Spinal cord (tissue), 9 donors: ENCODE measurements at regions not wholly inside any gene's neighbourhood (a gene's known extent, or its start where the extent isn't known, plus 50 kb on each side); places are given as distances from the start of the nearest gene placed in this dataset.

Experiments
- DNase-seq, 6 donors: peaks; one replicate each; pipeline versions ENCODE4 v3.0.0 to v3.0.0-alpha.2; 2013 to 2015; ENCODE audit warnings: low spot score in 6 of 6, low read depth in 4 of 6
- H3K27ac ChIP-seq: one replicate; pipeline ENCODE4 v1.5.1; 2013; ENCODE audit warnings: low read depth, low read length, control low read depth
- H3K27me3 ChIP-seq: one replicate; pipeline ENCODE4 v1.6.1; 2013; ENCODE audit warnings: low read length; ENCODE audit not compliant: control insufficient read depth, insufficient read depth
- H3K36me3 ChIP-seq: one replicate; pipeline ENCODE4 v1.6.1; 2013; ENCODE audit warnings: low read length; ENCODE audit not compliant: control insufficient read depth, insufficient read depth
- H3K4me1 ChIP-seq: one replicate; pipeline ENCODE4 v1.6.1; 2013; ENCODE audit warnings: low read length; ENCODE audit not compliant: control insufficient read depth, insufficient read depth
- H3K4me3 ChIP-seq: one replicate; pipeline ENCODE4 v1.5.1; 2013; ENCODE audit warnings: low read depth, low read length, control low read depth
- H3K9me3 ChIP-seq: one replicate; pipeline ENCODE4 v1.6.1; 2013; ENCODE audit warnings: low read length; ENCODE audit not compliant: control insufficient read depth, insufficient read depth
- WGBS: methylation state at CpG from one replicate; pipeline ENCODE4 v1.1.5; 2013; ENCODE audit warnings: missing lambda C conversion rate; ENCODE audit not compliant: insufficient coverage; 5-methylcytosine and 5-hydroxymethylcytosine counted together
- donor health status: healthy.

GRCh38 chr13:22538400-22538799 is 642.4 kb upstream of the SGCG start:
- Histone ChIP-seq H3K9me3 (peaks cover 2% of the 10 kb centered on the region), H3K27me3 (no peaks in the 10 kb centered on the region), H3K36me3 (no peaks in the 10 kb centered on the region), H3K27ac (no peak overlapping the region), H3K4me3 (no peak overlapping the region), H3K4me1 (no peaks in the 10 kb centered on the region)
- no peak for DNase-seq
- WGBS, result no CpG with 5 or more reads among the region's 5 CpGs

- no peak for DNase-seq
- Histone ChIP-seq H3K4me3 (no peak overlapping the region), H3K4me1 (no peaks in the 10 kb centered on the region), H3K27ac (no peak overlapping the region), H3K9me3 (no peaks in the 10 kb centered on the region), H3K36me3 (no peaks in the 10 kb centered on the region), H3K27me3 (no peaks in the 10 kb centered on the region)
- WGBS, result no CpG with 5 or more reads among the region's 2 CpGs
These were observed 631.7 kb upstream of the SGCG start for GRCh38 chr13:22549126-22549525.

GRCh38 chr13:22561581-22561980 is 619.2 kb upstream of the SGCG start:
- Histone ChIP-seq H3K4me1 (no peaks in the 10 kb centered on the region), H3K27ac (no peak overlapping the region), H3K36me3 (no peaks in the 10 kb centered on the region), H3K4me3 (no peak overlapping the region), H3K27me3 (no peaks in the 10 kb centered on the region), H3K9me3 (no peaks in the 10 kb centered on the region)
- DNase-seq, result peak in 1 of 6 donors; percentile 3

GRCh38 chr13:22562116-22562515 is 618.7 kb upstream of the SGCG start:
- H3K36me3 ChIP-seq, result no peaks in the 10 kb centered on the region
- WGBS, result no CpG with 5 or more reads among the region's 1 CpG
- no peak overlapping the region for H3K4me3 ChIP-seq
- no peaks in the 10 kb centered on the region for H3K9me3 ChIP-seq
- no peak for DNase-seq
- H3K27ac ChIP-seq, result no peak overlapping the region
- no peaks in the 10 kb centered on the region for H3K4me1 ChIP-seq
- H3K27me3 ChIP-seq, result no peaks in the 10 kb centered on the region

GRCh38 chr13:22563272-22563671 is 617.5 kb upstream of the SGCG start:
- no peaks in the 10 kb centered on the region for H3K27me3 ChIP-seq
- H3K27ac ChIP-seq, result no peak overlapping the region
- no peaks in the 10 kb centered on the region for H3K36me3 ChIP-seq

GRCh38 chr13:22569811-22570210 is 611.0 kb upstream of the SGCG start:
- no peak overlapping the region for H3K27ac ChIP-seq
- H3K36me3 ChIP-seq, result no peaks in the 10 kb centered on the region
- no peaks in the 10 kb centered on the region for H3K4me1 ChIP-seq
- H3K9me3 ChIP-seq, result no peaks in the 10 kb centered on the region
- no peaks in the 10 kb centered on the region for H3K27me3 ChIP-seq
- no peak overlapping the region for H3K4me3 ChIP-seq
- WGBS, result no CpG with 5 or more reads among the region's 2 CpGs
- peak in 2 of 6 donors; percentile 16 to 34 for DNase-seq

More at GRCh38 chr13:22563272-22563671, 617.5 kb upstream of the SGCG start:
- Histone ChIP-seq H3K4me1 (no peaks in the 10 kb centered on the region), H3K9me3 (no peaks in the 10 kb centered on the region), H3K4me3 (no peak overlapping the region)
- DNase-seq, result no peak

- DNase-seq, result no peak
- H3K9me3 ChIP-seq, result peaks cover 1% of the 10 kb centered on the region
- H3K4me3 ChIP-seq, result no peak overlapping the region
- H3K36me3 ChIP-seq, result no peaks in the 10 kb centered on the region
- H3K4me1 ChIP-seq, result no peaks in the 10 kb centered on the region
- no peaks in the 10 kb centered on the region for H3K27me3 ChIP-seq
- no peak overlapping the region for H3K27ac ChIP-seq
- WGBS, result 60% methylated on average over 4 of the region's 4 CpGs
These were observed 590.9 kb upstream of the SGCG start for GRCh38 chr13:22589880-22590279.

GRCh38 chr13:22592515-22592914 is 588.3 kb upstream of the SGCG start:
- H3K9me3 ChIP-seq, result no peaks in the 10 kb centered on the region
- DNase-seq, result no peak
- H3K4me1 ChIP-seq, result no peaks in the 10 kb centered on the region
- H3K4me3 ChIP-seq, result no peak overlapping the region
- no peak overlapping the region for H3K27ac ChIP-seq
- H3K27me3 ChIP-seq, result no peaks in the 10 kb centered on the region
- no peaks in the 10 kb centered on the region for H3K36me3 ChIP-seq

- Histone ChIP-seq H3K4me1 (no peaks in the 10 kb centered on the region), H3K27me3 (no peaks in the 10 kb centered on the region), H3K27ac (no peak overlapping the region), H3K36me3 (no peaks in the 10 kb centered on the region), H3K4me3 (no peak overlapping the region), H3K9me3 (no peaks in the 10 kb centered on the region)
- DNase-seq, result peak in 2 of 6 donors; percentile 1 to 9
- WGBS, result 44% methylated on average over 8 of the region's 10 CpGs
These were observed 586.7 kb upstream of the SGCG start for GRCh38 chr13:22594041-22594440.

GRCh38 chr13:22596171-22596863 is 584.5 kb upstream of the SGCG start:
- 40% methylated on average over 4 of the region's 5 CpGs for WGBS
- Histone ChIP-seq H3K27ac (no peak overlapping the region), H3K4me3 (no peak overlapping the region), H3K9me3 (no peaks in the 10 kb centered on the region), H3K36me3 (no peaks in the 10 kb centered on the region), H3K27me3 (no peaks in the 10 kb centered on the region), H3K4me1 (no peaks in the 10 kb centered on the region)
- peak in 2 of 6 donors; percentile 2 to 7 for DNase-seq
